Adipose tissue (tissue), 3 donors: ENCODE measurements at regions not wholly inside any gene's neighbourhood (a gene's known extent, or its start where the extent isn't known, plus 50 kb on each side); places are given as distances from the start of the nearest gene placed in this dataset.
"Not testable (repeated sequence)": the region's sequence is repeated elsewhere in the genome, so short reads cannot be mapped to it uniquely, and the experiment has no call there.

Source experiments
- H3K27ac ChIP-seq: one replicate; pipeline ENCODE4 v1.5.1; 2013; ENCODE audit warnings: low read depth, low read length
- WGBS, 3 donors: extraction: QIAGEN DNeasy Blood & Tissue Kit; methylation state at CpG; one replicate each; pipeline ENCODE4 v1.1.7; 2013; 5-methylcytosine and 5-hydroxymethylcytosine counted together
- donor health status: healthy with polysubstance abuse.
- donor health status: Bipolar disorder and iron deficiency.
- donor health status: healthy.

GRCh38 chr22:26767351-26768155 is 110.2 kb downstream of the MIAT start:
- 90 to 95% (median 93%) methylated on average over 15 of the region's 15 CpGs for WGBS, 3 donors
- no peak overlapping the region for H3K27ac ChIP-seq

DNA sequence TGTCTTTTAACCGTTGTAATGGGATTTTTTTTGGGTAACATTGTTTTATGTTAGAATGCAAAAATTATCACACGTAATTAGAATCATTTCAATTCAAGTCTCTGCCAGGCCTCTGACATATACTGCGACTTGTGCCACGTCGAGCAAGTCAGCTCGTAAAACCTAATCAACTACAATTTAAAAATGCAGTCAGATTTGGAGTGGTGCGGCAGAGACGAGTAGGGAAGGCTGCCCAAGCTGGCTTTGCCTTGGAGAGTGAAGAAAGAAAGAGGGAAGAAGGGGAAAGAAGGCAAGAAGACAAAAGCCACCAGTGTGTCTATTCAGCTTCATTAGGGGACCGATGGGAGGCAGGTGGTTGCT is 110.7 kb downstream of the MIAT start:
- WGBS, 3 donors, result 89 to 96% (median 94%) methylated on average over 9 of the region's 9 CpGs
- H3K27ac ChIP-seq, result no peak overlapping the region

- H3K27ac ChIP-seq, result no peak overlapping the region
- 79 to 95% (median 82%) methylated on average over 11 of the region's 11 CpGs for WGBS, 3 donors
These were observed 111.6 kb downstream of the MIAT start for GRCh38 chr22:26768952-26769351.

DNA sequence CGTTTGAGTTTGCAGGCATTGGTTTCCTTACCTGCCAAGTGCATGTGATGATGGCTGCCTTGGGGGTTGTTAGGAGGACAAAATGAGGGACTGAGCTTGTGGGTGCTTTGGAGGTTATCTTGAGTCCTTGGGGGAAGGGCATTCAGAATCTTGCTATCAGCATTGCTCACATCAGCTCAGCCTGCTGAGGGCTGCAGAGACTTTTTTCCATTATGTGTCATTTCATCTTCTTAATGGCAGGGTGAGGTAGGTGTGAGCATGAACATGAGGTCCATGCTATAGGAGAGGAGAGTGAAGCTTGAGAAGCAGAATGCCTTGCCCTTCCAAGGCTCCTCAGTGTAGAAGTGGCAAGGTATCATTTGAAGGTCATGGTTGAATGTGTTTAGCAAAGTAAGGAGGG is 112.3 kb downstream of the MIAT start:
- no peak overlapping the region for H3K27ac ChIP-seq
- WGBS, 3 donors, result 77 to 91% (median 85%) methylated on average over 1 of the region's 1 CpG

DNA sequence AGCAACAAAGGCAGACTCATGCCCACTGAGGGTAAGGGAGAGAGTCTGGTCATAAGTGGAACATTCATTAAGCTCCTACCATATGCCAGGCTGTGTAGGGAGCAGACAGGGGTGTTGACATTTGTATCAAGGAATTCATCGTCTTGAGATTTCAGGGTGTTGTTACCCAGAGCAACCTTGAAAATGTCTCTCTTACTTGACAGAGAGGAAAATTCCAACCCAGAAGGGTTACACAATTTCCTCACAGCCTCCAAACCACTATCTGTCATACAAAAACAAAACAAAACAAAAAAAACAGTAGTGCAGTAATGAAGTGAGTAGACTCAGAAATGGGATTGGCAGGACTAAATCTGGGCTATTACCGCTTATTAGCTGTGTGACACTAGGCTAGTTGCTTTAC is 113.2 kb downstream of the MIAT start:
- no peak overlapping the region for H3K27ac ChIP-seq
- 63 to 71% (median 67%) methylated on average over 2 of the region's 2 CpGs for WGBS, 3 donors

DNA sequence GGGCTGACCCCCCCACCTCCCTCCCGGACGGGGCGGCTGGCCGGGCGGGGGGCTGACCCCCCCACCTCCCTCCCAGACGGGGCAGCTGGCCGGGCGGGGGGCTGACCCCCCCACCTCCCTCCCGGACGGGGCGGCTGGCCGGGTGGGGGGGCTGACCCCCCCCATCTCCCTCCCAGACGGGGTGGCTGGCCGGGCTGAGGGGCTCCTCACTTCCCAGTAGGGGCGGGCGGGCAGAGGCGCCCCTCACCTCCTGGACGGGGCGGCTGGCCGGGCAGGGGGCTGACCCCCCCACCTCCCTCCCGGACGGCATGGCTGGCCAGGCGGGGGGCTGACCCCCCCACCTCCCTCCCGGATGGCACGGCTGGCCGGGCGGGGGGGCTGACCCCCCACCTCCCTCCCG is 115.7 kb downstream of the MIAT start:
- H3K27ac ChIP-seq, result not testable (repeated sequence)
- WGBS, 3 donors, result 91 to 96% methylated on average over 7 to 9 of the region's 28 CpGs; no CpG with 5 or more reads in 1 of the 3 donors

GRCh38 chr22:26775394-26775793 is 118.0 kb downstream of the MIAT start:
- H3K27ac ChIP-seq, result no peak overlapping the region
- WGBS, 3 donors, result 96 to 99% (median 97%) methylated on average over 3 of the region's 3 CpGs

DNA sequence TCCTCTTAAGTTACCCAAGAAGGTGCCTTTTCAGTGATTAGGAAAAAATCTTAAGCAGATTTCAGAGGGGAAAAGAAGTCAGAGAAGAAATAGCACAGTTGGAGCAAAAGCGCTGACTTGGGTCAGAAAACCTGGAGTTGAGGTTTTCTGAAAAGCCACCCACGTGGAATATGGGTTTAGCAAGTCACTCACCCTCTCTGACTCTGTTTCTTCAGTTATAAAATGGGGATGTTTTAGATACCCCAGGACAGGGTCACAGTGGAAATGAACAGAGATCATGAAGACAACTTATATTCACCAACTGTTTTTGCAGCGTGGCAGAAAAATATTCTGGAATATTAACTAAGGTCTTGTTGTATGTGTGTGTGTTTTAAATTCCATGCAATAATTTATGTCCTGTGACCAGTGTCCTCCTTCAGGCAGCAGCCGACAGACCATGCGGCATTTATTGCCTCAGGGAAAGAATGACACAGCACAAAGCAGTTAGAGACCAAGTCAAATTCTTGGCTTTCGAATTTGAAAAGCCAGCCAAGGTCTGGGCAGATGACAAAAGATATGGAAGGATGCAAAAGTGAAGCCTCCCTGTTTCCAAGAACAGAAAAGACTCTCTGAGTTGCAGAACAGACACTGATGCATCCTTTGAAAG is 119.9 kb downstream of the MIAT start:
- no peak overlapping the region for H3K27ac ChIP-seq
- WGBS, 3 donors, result 50 to 68% (median 57%) methylated on average over 6 of the region's 6 CpGs

DNA sequence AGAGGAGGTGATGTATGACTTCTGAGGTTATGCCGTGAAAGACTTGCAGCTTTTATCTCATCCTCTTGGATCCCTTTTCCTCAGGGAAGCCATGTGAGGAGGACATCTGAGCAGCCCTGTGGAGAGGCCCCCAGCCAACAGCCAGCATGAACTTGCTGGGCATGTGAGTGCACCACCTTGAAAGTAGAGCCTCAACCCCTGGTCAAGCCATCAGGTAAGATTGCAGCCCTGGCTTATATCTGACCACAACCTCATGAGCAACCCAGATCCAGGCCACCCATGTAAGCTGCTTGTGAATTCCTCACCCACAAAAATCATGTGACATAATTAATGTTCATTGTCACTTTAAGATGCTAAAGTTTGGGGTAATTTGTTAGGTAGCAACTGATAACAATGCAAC is 121.0 kb downstream of the MIAT start:
- H3K27ac ChIP-seq, result no peak overlapping the region
- WGBS, 3 donors, result 82 to 93% (median 91%) methylated on average over 1 of the region's 1 CpG

DNA sequence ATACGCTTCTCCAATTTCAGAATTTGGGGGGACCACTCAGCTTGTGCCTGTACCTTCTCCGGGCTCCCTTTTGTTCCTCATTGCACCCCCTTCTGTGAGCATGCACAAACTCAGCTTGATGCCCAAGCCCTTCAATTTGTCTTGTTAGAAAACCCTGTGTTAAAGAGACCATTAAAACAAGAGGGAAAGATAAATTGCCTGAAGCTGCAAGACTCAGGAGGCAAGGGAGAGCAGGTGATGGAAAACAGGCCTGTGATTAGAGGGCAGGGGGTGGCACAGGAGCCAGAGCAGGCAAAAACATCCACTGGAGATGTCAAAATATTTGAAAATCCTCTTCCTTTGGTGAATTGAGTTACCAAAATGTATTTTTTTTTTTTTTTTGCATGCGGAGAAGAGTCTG is 121.7 kb downstream of the MIAT start:
- H3K27ac ChIP-seq, result no peak overlapping the region
- 93 to 100% (median 96%) methylated on average over 3 of the region's 3 CpGs for WGBS, 3 donors

DNA sequence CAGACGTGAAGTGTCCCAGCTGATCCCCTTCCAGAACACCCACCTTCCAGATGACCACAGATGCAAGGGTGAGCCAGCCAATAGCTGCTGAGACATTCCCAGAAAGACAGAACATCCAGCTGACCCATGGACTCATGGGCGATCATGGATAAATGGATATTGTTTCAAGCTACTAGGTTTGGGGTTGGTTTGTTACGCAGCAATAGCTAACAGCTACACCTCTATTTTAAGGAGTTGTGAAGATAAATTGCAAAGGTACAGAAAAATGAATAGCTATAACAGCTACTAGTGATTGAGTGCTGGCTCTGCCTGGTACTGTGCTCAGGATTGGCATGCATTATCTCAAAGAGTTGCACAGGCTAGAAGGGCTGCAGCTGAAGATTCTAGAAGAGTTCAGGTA is 122.5 kb downstream of the MIAT start:
- 93 to 96% (median 96%) methylated on average over 3 of the region's 3 CpGs for WGBS, 3 donors
- H3K27ac ChIP-seq, result no peak overlapping the region

GRCh38 chr22:26780521-26780920 is 123.1 kb downstream of the MIAT start:
- H3K27ac ChIP-seq, result no peak overlapping the region

DNA sequence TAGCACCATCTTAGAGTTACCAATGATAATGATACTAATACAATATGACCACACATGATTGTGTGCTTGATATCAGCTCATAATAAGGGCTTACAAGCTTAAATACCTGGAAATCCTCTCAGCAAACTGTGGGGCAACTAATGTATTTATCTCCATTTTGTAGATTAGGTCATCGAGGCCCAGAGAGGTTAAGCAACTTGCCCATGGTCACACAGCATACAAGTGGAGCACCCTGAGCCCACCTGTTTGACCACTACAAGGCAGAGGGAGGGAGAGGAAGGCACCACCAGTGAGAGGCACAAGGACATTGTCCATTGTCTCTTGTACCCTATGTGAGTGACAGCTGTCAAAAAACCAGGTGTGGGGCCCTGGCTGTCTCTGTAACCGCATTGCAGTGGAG is 123.7 kb downstream of the MIAT start:
- WGBS, 3 donors, result 95 to 98% (median 98%) methylated on average over 2 of the region's 2 CpGs
- no peak overlapping the region for H3K27ac ChIP-seq

DNA sequence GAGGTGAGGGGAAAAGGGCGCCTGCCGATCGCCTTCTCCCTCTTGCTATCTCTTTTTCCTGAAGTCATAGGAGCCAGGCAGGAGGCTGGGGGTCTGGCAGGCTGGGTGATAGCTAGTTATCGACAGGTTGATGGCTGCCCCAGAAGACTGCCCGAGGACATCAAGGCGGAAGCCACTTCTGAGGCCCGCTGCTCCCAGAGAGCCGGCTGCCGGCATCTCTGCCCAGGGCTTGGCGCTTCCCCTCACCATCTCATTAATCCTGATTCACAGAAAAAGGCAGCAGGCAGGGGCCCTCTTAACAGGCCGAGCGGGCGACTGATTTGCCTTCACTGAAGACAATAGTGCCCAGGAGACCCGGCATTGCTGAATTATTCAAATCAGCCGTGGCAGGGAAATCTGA is 124.2 kb downstream of the MIAT start:
- 96% methylated on average over 15 of the region's 15 CpGs for WGBS, 3 donors
- H3K27ac ChIP-seq, result no peak overlapping the region

GRCh38 chr22:26783885-26784284 is 126.5 kb downstream of the MIAT start:
- 50 to 59% (median 58%) methylated on average over 18 of the region's 18 CpGs for WGBS, 3 donors
- H3K27ac ChIP-seq, result no peak overlapping the region

DNA sequence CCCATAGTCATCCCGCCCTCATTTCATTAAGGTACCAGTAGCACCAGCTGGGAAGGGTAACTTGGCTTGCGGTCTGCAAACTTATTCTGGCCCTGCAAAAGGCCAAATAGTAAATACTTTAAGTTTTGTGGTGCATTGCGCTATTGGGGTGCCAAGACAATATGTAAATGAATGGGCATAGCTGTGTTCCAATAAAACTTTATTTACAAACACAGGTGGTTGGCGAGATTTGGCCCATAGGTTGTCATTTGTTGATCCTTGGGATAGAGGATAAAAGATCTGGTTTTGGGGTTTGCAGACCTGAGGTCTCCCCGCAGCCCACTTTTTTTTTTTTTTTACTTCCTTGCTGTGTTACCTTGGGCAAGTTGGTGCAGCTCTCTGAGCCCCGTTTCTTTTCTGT is 127.4 kb downstream of the MIAT start:
- 96 to 99% (median 97%) methylated on average over 6 of the region's 6 CpGs for WGBS, 3 donors
- H3K27ac ChIP-seq, result no peak overlapping the region

GRCh38 chr22:26785932-26786331 is 128.5 kb downstream of the MIAT start:
- no peak overlapping the region for H3K27ac ChIP-seq
- WGBS, 3 donors, result 75 to 94% (median 83%) methylated on average over 5 of the region's 5 CpGs

- H3K27ac ChIP-seq, result no peak overlapping the region
- WGBS, 3 donors, result 89 to 92% (median 91%) methylated on average over 9 of the region's 9 CpGs
These were observed 129.0 kb downstream of the MIAT start for GRCh38 chr22:26786398-26786797.

DNA sequence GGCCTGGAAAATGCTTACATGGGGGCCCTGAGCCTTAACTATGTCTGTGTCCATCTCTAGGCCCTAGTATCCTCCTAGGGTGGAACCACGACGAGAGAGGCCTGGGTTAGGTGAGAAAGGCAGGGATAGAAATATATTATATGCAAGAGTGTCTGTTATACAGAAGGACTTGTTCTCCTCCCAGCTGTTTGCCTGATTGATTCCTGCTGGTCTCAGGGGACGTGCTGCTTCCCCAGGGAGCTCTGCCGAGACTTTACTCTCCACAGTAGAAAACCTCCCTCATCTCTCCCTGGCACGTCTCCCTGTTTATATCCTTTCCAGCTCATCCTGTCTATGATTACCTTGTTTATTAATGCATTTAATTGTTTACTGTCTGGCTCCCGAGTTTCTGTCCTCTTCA is 132.6 kb downstream of the MIAT start:
- 66 to 80% (median 78%) methylated on average over 6 of the region's 6 CpGs for WGBS, 3 donors
- H3K27ac ChIP-seq, result no peak overlapping the region

DNA sequence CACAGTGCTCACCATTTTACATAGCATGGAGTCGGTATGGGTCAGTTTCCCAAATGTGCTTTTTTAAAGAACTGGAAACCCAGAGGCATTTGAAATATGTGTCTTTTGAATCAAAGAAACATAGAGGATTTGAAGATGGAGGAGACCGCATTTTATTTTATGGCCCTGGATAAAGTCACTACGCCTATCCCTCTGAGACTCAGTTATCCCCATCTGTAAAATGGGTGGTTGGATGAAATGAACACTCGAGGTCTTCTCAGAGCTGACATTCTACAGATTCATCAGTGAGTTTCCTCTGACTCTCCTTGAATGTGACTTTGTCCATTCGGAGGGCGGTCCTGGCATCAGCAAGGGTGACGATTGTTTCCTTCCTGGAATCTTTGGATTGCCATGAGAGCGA is 135.1 kb downstream of the MIAT start:
- no peak overlapping the region for H3K27ac ChIP-seq
- 95 to 96% (median 95%) methylated on average over 8 of the region's 8 CpGs for WGBS, 3 donors
